Liver (tissue), 8 donors: ENCODE measurements at regions not wholly inside any gene's neighbourhood (a gene's known extent, or its start where the extent isn't known, plus 50 kb on each side); places are given as distances from the start of the nearest gene placed in this dataset.

ENCODE experiments used
- DNase-seq: peaks from one replicate; pipeline ENCODE4 v3.0.0-alpha.2; 2017; ENCODE audit warnings: low spot score
- H3K27ac ChIP-seq, 2 donors: one replicate each; pipeline ENCODE4 v1.7.0; 2013; ENCODE audit warnings: inconsistent platforms in 2 of 2, low read length in 2 of 2, control low read depth in 1 of 2, low read depth in 1 of 2, mild to moderate bottlenecking in 1 of 2
- H3K27me3 ChIP-seq, 4 donors: one replicate each; pipeline versions ENCODE4 v1.6.1 to v1.7.0; 2013; ENCODE audit warnings: low read length in 3 of 4, inconsistent platforms in 1 of 4, mild to moderate bottlenecking in 1 of 4, moderate library complexity in 1 of 4; ENCODE audit not compliant: control insufficient read depth in 4 of 4, insufficient read depth in 4 of 4
- H3K36me3 ChIP-seq, 4 donors: one replicate each; pipeline versions ENCODE4 v1.6.1 to v1.7.0; 2013; ENCODE audit warnings: low read length in 3 of 4, mild to moderate bottlenecking in 3 of 4, low read depth in 1 of 4, moderate library complexity in 1 of 4; ENCODE audit not compliant: control insufficient read depth in 4 of 4, insufficient read depth in 3 of 4
- H3K4me1 ChIP-seq, 4 donors: one replicate each; pipeline versions ENCODE4 v1.6.1 to v1.7.0; 2013; ENCODE audit warnings: low read length in 3 of 4, mild to moderate bottlenecking in 3 of 4, moderate library complexity in 1 of 4; ENCODE audit not compliant: control insufficient read depth in 4 of 4, insufficient read depth in 4 of 4
- H3K4me3 ChIP-seq, 3 donors: one replicate each; pipeline versions ENCODE4 v1.6.1 to v1.7.0; 2013; ENCODE audit warnings: low read length in 3 of 3, control low read depth in 1 of 3, low read depth in 1 of 3, mild to moderate bottlenecking in 1 of 3
- H3K9ac ChIP-seq, 2 donors: one replicate each; pipeline ENCODE4 v1.7.0; 2013; ENCODE audit warnings: low read length in 2 of 2, mild to moderate bottlenecking in 2 of 2, moderate library complexity in 2 of 2, control low read depth in 1 of 2, low read depth in 1 of 2
- H3K9me3 ChIP-seq, 4 donors: one replicate each; pipeline versions ENCODE4 v1.6.1 to v1.7.0; 2013; ENCODE audit warnings: low read length in 3 of 4; ENCODE audit not compliant: control insufficient read depth in 4 of 4
- EGR1 ChIP-seq, 2 donors: IDR thresholded peaks; 2 replicates each; pipeline ENCODE4 v1.6.1; 2016 to 2018; ENCODE audit warnings: antibody characterized with exemption in 2 of 2, low read depth in 2 of 2
- FOXA1 ChIP-seq: IDR thresholded peaks from 2 replicates; pipeline ENCODE4 v1.6.1; 2016; ENCODE audit warnings: antibody characterized with exemption
- FOXA2 ChIP-seq: IDR thresholded peaks from 2 replicates; pipeline ENCODE4 v1.6.1; 2016; ENCODE audit warnings: antibody characterized with exemption
- GABPA ChIP-seq, 2 donors: IDR thresholded peaks in 1 of 2; conservative IDR thresholded peaks in 1 of 2; 2 replicates each; pipeline ENCODE4 v1.6.1; 2016; ENCODE audit warnings: antibody characterized with exemption in 2 of 2, mild to moderate bottlenecking in 1 of 2, moderate library complexity in 1 of 2
- HNF4A ChIP-seq, 2 donors: conservative IDR thresholded peaks; 2 replicates each; pipeline ENCODE4 v1.6.1; 2016; ENCODE audit warnings: antibody characterized with exemption in 2 of 2, mild to moderate bottlenecking in 2 of 2
- HNF4G ChIP-seq: IDR thresholded peaks from 2 replicates; pipeline ENCODE4 v1.6.1; 2016; ENCODE audit warnings: antibody characterized with exemption
- JUND ChIP-seq, 2 donors: IDR thresholded peaks; 2 replicates each; pipeline ENCODE4 v1.6.1; 2016; ENCODE audit warnings: antibody characterized with exemption in 2 of 2
- NR2F2 ChIP-seq: IDR thresholded peaks from 2 replicates; pipeline ENCODE4 v1.6.1; 2016; ENCODE audit warnings: antibody characterized with exemption
- RAD21 ChIP-seq, 2 donors: IDR thresholded peaks; 2 replicates each; pipeline ENCODE4 v1.6.1; 2016; ENCODE audit warnings: antibody characterized with exemption in 2 of 2, mild to moderate bottlenecking in 2 of 2
- RXRA ChIP-seq, 2 donors: IDR thresholded peaks; 2 replicates each; pipeline ENCODE4 v1.6.1; 2017 to 2018; ENCODE audit warnings: antibody characterized with exemption in 2 of 2, mild to moderate bottlenecking in 1 of 2
- SP1 ChIP-seq: IDR thresholded peaks from 2 replicates; pipeline ENCODE4 v1.6.1; 2018; ENCODE audit warnings: antibody characterized with exemption, mild to moderate bottlenecking
- TAF1 ChIP-seq: conservative IDR thresholded peaks from 2 replicates; pipeline ENCODE4 v1.6.1; 2016; ENCODE audit warnings: antibody characterized with exemption, mild to moderate bottlenecking
- YY1 ChIP-seq: IDR thresholded peaks from 2 replicates; pipeline ENCODE4 v1.6.1; 2016; ENCODE audit warnings: antibody characterized with exemption, mild to moderate bottlenecking
- ZBTB33 ChIP-seq: IDR thresholded peaks from 2 replicates; pipeline ENCODE4 v1.6.1; 2016; ENCODE audit warnings: antibody characterized with exemption
- WGBS: extraction: QIAGEN DNeasy Blood & Tissue Kit; methylation state at CpG from one replicate; pipeline ENCODE4 v1.1.7; 2013; 5-methylcytosine and 5-hydroxymethylcytosine counted together
- TF ChIP-seq, protein P1 (sequence below): IDR thresholded peaks from 2 replicates; pipeline ENCODE4 v1.6.1; 2016; ENCODE audit warnings: antibody characterized with exemption
- TF ChIP-seq, protein P2 (sequence below): IDR thresholded peaks from 2 replicates; pipeline ENCODE4 v1.6.1; 2016; ENCODE audit warnings: antibody characterized with exemption
- TF ChIP-seq, protein P3 (sequence below): IDR thresholded peaks from 2 replicates; pipeline ENCODE4 v1.6.1; 2016; ENCODE audit warnings: antibody characterized with exemption, mild to moderate bottlenecking
- TF ChIP-seq, protein P4 (sequence below): fragments of 150-350 bp; IDR thresholded peaks from 2 replicates; pipeline ENCODE4 v1.5.1; 2017; ENCODE audit warnings: improper control_type of control experiment, low read depth, low read length; ENCODE audit not compliant: missing input control
- donor health status: healthy.
- donor health status: healthy.
- donor health status: healthy.
- donor health status: healthy.
- donor health status: healthy.

DNA sequence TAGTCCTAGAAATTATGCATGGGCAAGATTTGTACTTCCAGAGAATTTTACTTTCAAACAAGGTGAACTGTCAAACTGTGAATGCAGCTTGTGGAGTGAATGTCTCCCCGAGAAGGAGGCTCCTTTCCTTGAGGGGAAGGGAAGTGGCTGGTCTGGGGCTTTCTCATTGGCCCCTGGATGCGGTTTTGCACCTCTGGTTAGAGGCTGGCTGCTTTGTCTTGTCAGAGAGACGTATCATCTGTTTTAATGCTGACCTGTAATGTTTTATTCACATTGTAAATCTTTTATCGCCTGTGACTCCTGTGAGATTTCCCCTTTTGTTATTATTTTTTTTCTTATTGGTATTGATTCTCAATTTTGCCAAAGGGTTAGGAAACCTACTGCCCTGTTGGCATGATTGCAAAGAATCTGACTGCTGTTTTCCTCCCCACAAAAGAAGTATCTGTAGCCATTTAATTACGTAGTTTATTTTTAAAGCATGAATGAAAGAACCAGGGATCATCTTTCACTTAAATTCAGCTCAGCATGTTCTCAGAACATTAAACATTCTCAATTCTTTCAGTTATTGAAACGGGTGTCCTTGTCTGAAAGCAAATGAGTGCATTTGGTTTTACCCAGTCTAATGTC lies 238.3 kb upstream of the NFE2L3 start:
- H3K4me3 ChIP-seq: no peak overlapping the region
- H3K9ac ChIP-seq: no peak overlapping the region
- TF ChIP-seq, protein P1, sequence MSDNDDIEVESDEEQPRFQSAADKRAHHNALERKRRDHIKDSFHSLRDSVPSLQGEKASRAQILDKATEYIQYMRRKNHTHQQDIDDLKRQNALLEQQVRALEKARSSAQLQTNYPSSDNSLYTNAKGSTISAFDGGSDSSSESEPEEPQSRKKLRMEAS: no peak
- TF ChIP-seq TAF1: no peak
- no peak for TF ChIP-seq HNF4G
- no peak for TF ChIP-seq FOXA2
- TF ChIP-seq, protein P2, sequence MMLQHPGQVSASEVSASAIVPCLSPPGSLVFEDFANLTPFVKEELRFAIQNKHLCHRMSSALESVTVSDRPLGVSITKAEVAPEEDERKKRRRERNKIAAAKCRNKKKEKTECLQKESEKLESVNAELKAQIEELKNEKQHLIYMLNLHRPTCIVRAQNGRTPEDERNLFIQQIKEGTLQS: no peak
- TF ChIP-seq GABPA (IDR thresholded peaks at IDR 0.05 in 1 of 2, conservative IDR thresholded peaks at IDR 0.05 in 1 of 2): no peak
- TF ChIP-seq RXRA (IDR thresholded peaks at IDR 0.05): no peak
- no peak for TF ChIP-seq HNF4A (conservative IDR thresholded peaks at IDR 0.05)
- TF ChIP-seq EGR1 (IDR thresholded peaks at IDR 0.05; ENCODE audit: low read depth in 2 of 2): no peak
- TF ChIP-seq, protein P3, sequence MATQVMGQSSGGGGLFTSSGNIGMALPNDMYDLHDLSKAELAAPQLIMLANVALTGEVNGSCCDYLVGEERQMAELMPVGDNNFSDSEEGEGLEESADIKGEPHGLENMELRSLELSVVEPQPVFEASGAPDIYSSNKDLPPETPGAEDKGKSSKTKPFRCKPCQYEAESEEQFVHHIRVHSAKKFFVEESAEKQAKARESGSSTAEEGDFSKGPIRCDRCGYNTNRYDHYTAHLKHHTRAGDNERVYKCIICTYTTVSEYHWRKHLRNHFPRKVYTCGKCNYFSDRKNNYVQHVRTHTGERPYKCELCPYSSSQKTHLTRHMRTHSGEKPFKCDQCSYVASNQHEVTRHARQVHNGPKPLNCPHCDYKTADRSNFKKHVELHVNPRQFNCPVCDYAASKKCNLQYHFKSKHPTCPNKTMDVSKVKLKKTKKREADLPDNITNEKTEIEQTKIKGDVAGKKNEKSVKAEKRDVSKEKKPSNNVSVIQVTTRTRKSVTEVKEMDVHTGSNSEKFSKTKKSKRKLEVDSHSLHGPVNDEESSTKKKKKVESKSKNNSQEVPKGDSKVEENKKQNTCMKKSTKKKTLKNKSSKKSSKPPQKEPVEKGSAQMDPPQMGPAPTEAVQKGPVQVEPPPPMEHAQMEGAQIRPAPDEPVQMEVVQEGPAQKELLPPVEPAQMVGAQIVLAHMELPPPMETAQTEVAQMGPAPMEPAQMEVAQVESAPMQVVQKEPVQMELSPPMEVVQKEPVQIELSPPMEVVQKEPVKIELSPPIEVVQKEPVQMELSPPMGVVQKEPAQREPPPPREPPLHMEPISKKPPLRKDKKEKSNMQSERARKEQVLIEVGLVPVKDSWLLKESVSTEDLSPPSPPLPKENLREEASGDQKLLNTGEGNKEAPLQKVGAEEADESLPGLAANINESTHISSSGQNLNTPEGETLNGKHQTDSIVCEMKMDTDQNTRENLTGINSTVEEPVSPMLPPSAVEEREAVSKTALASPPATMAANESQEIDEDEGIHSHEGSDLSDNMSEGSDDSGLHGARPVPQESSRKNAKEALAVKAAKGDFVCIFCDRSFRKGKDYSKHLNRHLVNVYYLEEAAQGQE: no peak
- TF ChIP-seq ZBTB33: no peak
- TF ChIP-seq FOXA1: no peak
- no peak for TF ChIP-seq NR2F2
- no peak for TF ChIP-seq YY1
- TF ChIP-seq, protein P4, sequence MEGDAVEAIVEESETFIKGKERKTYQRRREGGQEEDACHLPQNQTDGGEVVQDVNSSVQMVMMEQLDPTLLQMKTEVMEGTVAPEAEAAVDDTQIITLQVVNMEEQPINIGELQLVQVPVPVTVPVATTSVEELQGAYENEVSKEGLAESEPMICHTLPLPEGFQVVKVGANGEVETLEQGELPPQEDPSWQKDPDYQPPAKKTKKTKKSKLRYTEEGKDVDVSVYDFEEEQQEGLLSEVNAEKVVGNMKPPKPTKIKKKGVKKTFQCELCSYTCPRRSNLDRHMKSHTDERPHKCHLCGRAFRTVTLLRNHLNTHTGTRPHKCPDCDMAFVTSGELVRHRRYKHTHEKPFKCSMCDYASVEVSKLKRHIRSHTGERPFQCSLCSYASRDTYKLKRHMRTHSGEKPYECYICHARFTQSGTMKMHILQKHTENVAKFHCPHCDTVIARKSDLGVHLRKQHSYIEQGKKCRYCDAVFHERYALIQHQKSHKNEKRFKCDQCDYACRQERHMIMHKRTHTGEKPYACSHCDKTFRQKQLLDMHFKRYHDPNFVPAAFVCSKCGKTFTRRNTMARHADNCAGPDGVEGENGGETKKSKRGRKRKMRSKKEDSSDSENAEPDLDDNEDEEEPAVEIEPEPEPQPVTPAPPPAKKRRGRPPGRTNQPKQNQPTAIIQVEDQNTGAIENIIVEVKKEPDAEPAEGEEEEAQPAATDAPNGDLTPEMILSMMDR: no peak
- TF ChIP-seq SP1: no peak
- no peak for TF ChIP-seq JUND (IDR thresholded peaks at IDR 0.05)
- no peak for TF ChIP-seq RAD21 (IDR thresholded peaks at IDR 0.05)
- peaks cover 0 to 3% (median 0%) of the 10 kb centered on the region in 4 donors for H3K9me3 ChIP-seq
- H3K36me3 ChIP-seq: no peaks in the 10 kb centered on the region
- WGBS: 81% methylated on average over 6 of the region's 6 CpGs
- no peak for DNase-seq
- no peaks in the 10 kb centered on the region for H3K4me1 ChIP-seq
- no peak overlapping the region for H3K27ac ChIP-seq
- H3K27me3 ChIP-seq: no peaks in the 10 kb centered on the region
